ENCODE measurements at regions not wholly inside any gene's neighbourhood (a gene's known extent, or its start where the extent isn't known, plus 50 kb on each side); places are given as distances from the start of the nearest gene placed in this dataset.

- Histone ChIP-seq H3K36me3 (replicated peaks in 1 of 2; ENCODE audit: control insufficient read depth in 1 of 2, insufficient read depth in 2 of 2, low read length in 2 of 2) (no peaks in the 10 kb centered on the region), H3K9ac (ENCODE audit: insufficient read depth, low read length, poor library complexity, severe bottlenecking) (no peak overlapping the region), H3K4me2 (replicated peaks; ENCODE audit: extremely low read depth, low read length, poor library complexity, severe bottlenecking) (no peak overlapping the region), H2AFZ (ENCODE audit: insufficient read depth, low read depth, low read length, poor library complexity, severe bottlenecking) (no peak overlapping the region), H4K20me1 (ENCODE audit: insufficient read depth, low read length) (no peaks in the 10 kb centered on the region), H3K4me3 (replicated peaks in 1 of 3; ENCODE audit: low read depth in 2 of 3, low read length in 3 of 3) (no peak overlapping the region), H3K4me1 (ENCODE audit: control insufficient read depth in 1 of 2, insufficient read depth in 2 of 2, low read length in 2 of 2) (no peaks in the 10 kb centered on the region), H3K9me3 (replicated peaks in 1 of 2; ENCODE audit: control insufficient read depth in 1 of 2, insufficient read depth in 1 of 2, low read length in 2 of 2) (peaks cover 9 to 29% of the 10 kb centered on the region in 2 donors), H3K79me2 (ENCODE audit: insufficient read depth, low read length) (no peaks in the 10 kb centered on the region), H3K27me3 (ENCODE audit: control insufficient read depth in 2 of 2, insufficient read depth in 2 of 2, low read length in 2 of 2) (no peaks in the 10 kb centered on the region), H3K27ac (ENCODE audit: low read depth in 1 of 2, low read length in 2 of 2) (no peak overlapping the region)
- Mint-ChIP-seq H3K27me3 (ENCODE audit: low read depth in 3 of 3) (no peaks in the 10 kb centered on the region), H3K27ac (no peak overlapping the region), H3K4me3 (no peak overlapping the region), H3K4me1 (no peaks in the 10 kb centered on the region), H3K36me3 (no peaks in the 10 kb centered on the region), H3K9me3 (peaks cover 0 to 19% (median 9%) of the 10 kb centered on the region in 7 donors)
- DNase-seq = no peak
- intact Hi-C loops (cut with micrococcal nuclease) = no loop called here
- TF ChIP-seq CTCF (IDR thresholded peaks at IDR 0.05) = no peak
Measured at GRCh38 chr1:79732950-79733349, 726.4 kb upstream of the ADGRL4 start.

- H3K27ac ChIP-seq (ENCODE audit: low read depth in 1 of 2, low read length in 2 of 2) = no peak overlapping the region
- WGBS (ENCODE audit: insufficient coverage) = no CpG with 5 or more reads among the region's 2 CpGs
- H3K9me3 Mint-ChIP-seq = peaks cover 0 to 4% (median 2%) of the 10 kb centered on the region in 7 donors
Measured at GRCh38 chr1:79726911-79727310, 720.4 kb upstream of the ADGRL4 start.

More at GRCh38 chr1:79726911-79727310, 720.4 kb upstream of the ADGRL4 start:
- H3K4me1 Mint-ChIP-seq = no peaks in the 10 kb centered on the region
- H3K36me3 Mint-ChIP-seq = no peaks in the 10 kb centered on the region
- no peaks in the 10 kb centered on the region for H4K20me1 ChIP-seq (ENCODE audit: insufficient read depth, low read length)
- H2AFZ ChIP-seq (ENCODE audit: insufficient read depth, low read depth, low read length, poor library complexity, severe bottlenecking) = no peak overlapping the region
- H3K27me3 ChIP-seq (ENCODE audit: control insufficient read depth in 2 of 2, insufficient read depth in 2 of 2, low read length in 2 of 2) = no peaks in the 10 kb centered on the region
- no peak overlapping the region for H3K4me2 ChIP-seq (replicated peaks; ENCODE audit: extremely low read depth, low read length, poor library complexity, severe bottlenecking)
- H3K27me3 Mint-ChIP-seq (ENCODE audit: low read depth in 3 of 3) = no peaks in the 10 kb centered on the region
- H3K9me3 ChIP-seq (replicated peaks in 1 of 2; ENCODE audit: control insufficient read depth in 1 of 2, insufficient read depth in 1 of 2, low read length in 2 of 2) = peaks cover 0 to 5% of the 10 kb centered on the region in 2 donors
- no peak overlapping the region for H3K4me3 ChIP-seq (replicated peaks in 1 of 3; ENCODE audit: low read depth in 2 of 3, low read length in 3 of 3)
- H3K27ac Mint-ChIP-seq = no peak overlapping the region
- H3K36me3 ChIP-seq (replicated peaks in 1 of 2; ENCODE audit: control insufficient read depth in 1 of 2, insufficient read depth in 2 of 2, low read length in 2 of 2) = no peaks in the 10 kb centered on the region
- no peaks in the 10 kb centered on the region for H3K4me1 ChIP-seq (ENCODE audit: control insufficient read depth in 1 of 2, insufficient read depth in 2 of 2, low read length in 2 of 2)
- intact Hi-C loops (cut with micrococcal nuclease) = no loop called here
- H3K79me2 ChIP-seq (ENCODE audit: insufficient read depth, low read length) = no peaks in the 10 kb centered on the region
- no peak for TF ChIP-seq CTCF (IDR thresholded peaks at IDR 0.05)
- no peak overlapping the region for H3K4me3 Mint-ChIP-seq
- no peak for DNase-seq
- H3K9ac ChIP-seq (ENCODE audit: insufficient read depth, low read length, poor library complexity, severe bottlenecking) = no peak overlapping the region
